ENCODE measurements at regions not wholly inside any gene's neighbourhood (a gene's known extent, or its start where the extent isn't known, plus 50 kb on each side); places are given as distances from the start of the nearest gene placed in this dataset.

DNA sequence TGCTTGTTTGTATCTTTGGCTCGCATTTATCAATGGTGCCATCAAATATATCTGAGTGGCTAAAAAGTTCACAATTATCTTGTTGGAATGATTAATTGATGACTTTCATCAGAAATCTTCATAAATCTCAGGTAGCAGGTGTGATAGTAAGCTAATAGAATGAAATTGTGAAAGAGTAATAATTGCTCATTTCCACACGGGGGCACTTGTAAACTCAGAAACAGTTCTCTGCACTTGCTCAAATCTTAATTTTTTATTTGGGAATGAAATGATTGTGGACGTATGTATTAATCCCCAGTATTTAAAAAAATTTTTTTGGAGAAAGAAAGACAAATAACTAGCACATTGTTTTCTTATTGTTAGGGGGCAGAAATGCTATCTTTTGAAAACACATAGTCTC is 132.8 kb downstream of the DTHD1 start:
- Histone ChIP-seq H3K4me3 (no peak overlapping the region), H3K27me3 (no peaks in the 10 kb centered on the region), H3K27ac (no peak overlapping the region), H3K36me3 (replicated peaks in 1 of 2) (no peaks in the 10 kb centered on the region), H3K9me3 (replicated peaks in 1 of 3) (no peaks in the 10 kb centered on the region), H3K4me1 (replicated peaks in 1 of 2) (no peaks in the 10 kb centered on the region)
- intact Hi-C loops (cut with DNase I) = loop anchor here in 1 of 2 donors (5.0 kb wide), 1 partner anchor 978 kb away; no protein-coding TSS in a partner anchor
- DNase-seq = no peak
- no peak for TF ChIP-seq POLR2A (IDR thresholded peaks at IDR 0.05)
- TF ChIP-seq, protein P1, sequence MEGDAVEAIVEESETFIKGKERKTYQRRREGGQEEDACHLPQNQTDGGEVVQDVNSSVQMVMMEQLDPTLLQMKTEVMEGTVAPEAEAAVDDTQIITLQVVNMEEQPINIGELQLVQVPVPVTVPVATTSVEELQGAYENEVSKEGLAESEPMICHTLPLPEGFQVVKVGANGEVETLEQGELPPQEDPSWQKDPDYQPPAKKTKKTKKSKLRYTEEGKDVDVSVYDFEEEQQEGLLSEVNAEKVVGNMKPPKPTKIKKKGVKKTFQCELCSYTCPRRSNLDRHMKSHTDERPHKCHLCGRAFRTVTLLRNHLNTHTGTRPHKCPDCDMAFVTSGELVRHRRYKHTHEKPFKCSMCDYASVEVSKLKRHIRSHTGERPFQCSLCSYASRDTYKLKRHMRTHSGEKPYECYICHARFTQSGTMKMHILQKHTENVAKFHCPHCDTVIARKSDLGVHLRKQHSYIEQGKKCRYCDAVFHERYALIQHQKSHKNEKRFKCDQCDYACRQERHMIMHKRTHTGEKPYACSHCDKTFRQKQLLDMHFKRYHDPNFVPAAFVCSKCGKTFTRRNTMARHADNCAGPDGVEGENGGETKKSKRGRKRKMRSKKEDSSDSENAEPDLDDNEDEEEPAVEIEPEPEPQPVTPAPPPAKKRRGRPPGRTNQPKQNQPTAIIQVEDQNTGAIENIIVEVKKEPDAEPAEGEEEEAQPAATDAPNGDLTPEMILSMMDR (IDR thresholded peaks at IDR 0.05) = peak; percentile 20 to 52 (median 38)
- WGBS, 4 donors = 24 to 31% (median 25%) methylated on average over 3 of the region's 3 CpGs

GRCh38 chr4:36417146-36417545 is 135.7 kb downstream of the DTHD1 start:
- TF ChIP-seq, protein P1 (IDR thresholded peaks at IDR 0.05) = no peak
- no peak for TF ChIP-seq POLR2A (IDR thresholded peaks at IDR 0.05)
- DNase-seq = no peak
- Histone ChIP-seq H3K4me1 (replicated peaks in 1 of 2) (no peaks in the 10 kb centered on the region), H3K36me3 (replicated peaks in 1 of 2) (no peaks in the 10 kb centered on the region), H3K27ac (no peak overlapping the region), H3K4me3 (no peak overlapping the region), H3K9me3 (replicated peaks in 1 of 3) (no peaks in the 10 kb centered on the region), H3K27me3 (no peaks in the 10 kb centered on the region)
- intact Hi-C loops (cut with DNase I) = no loop called here
- 74 to 86% (median 81%) methylated on average over 12 of the region's 12 CpGs for WGBS, 4 donors

DNA sequence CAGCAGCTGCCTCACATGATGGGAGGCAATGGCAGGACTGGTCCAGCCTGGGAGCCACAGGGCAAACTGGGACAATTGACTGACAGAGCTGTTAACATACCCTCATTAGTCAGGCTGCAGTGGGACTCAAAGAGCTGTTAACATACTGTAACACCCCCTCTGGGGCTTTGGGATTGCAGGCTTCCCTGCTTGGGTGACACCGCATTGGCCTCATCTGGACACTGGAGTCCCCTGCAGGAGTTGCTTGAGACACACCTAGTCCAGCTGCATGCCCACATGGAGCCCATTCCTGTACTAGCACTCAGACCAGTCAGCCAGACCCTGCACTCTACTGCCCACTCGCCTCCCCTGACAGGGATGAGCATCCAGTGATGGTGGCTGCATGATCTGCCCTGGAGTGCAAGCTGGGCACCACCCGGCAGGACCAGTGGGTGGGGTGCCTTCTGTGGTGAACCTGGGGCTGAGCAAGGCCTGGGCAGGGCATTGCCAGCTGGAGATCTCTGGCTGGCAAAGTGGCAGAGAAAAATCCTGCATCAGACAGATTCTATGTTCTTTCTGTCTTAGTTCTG is 138.8 kb downstream of the DTHD1 start:
- 79 to 88% (median 85%) methylated on average over 1 to 3 of the region's 3 CpGs for WGBS, 4 donors
- no peak for DNase-seq
- intact Hi-C loops (cut with DNase I) = no loop called here
- H3K27ac ChIP-seq = no peak overlapping the region
- no peak overlapping the region for H3K4me3 ChIP-seq
- H3K9me3 ChIP-seq (replicated peaks in 1 of 3) = no peaks in the 10 kb centered on the region
- TF ChIP-seq, protein P1 (IDR thresholded peaks at IDR 0.05) = no peak
- TF ChIP-seq POLR2A (IDR thresholded peaks at IDR 0.05) = no peak
- no peaks in the 10 kb centered on the region for H3K27me3 ChIP-seq
- H3K4me1 ChIP-seq (replicated peaks in 1 of 2) = no peaks in the 10 kb centered on the region
- no peaks in the 10 kb centered on the region for H3K36me3 ChIP-seq (replicated peaks in 1 of 2)

DNA sequence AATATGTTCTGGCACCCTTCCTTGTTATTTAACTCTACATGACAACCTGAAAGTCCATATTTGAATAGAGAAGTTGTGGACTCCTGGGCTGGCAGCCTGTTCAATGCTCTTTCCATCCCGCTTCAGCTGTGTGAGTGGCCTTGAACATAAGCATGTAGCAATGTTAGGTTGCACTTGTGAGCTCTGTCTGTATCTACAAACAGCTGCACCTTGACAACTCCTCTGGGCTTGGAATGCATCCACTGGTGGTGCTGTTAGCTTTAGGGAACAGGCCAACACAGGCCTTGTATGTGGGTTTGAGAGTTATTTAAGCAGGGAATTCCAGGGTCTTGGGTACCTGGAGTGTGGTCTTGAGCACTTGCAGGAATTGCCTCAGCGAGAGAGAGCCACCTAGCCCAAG is 141.2 kb downstream of the DTHD1 start:
- Histone ChIP-seq H3K4me1 (replicated peaks in 1 of 2) (no peaks in the 10 kb centered on the region), H3K27ac (no peak overlapping the region), H3K4me3 (no peak overlapping the region), H3K36me3 (replicated peaks in 1 of 2) (no peaks in the 10 kb centered on the region), H3K27me3 (no peaks in the 10 kb centered on the region), H3K9me3 (replicated peaks in 1 of 3) (no peaks in the 10 kb centered on the region)
- 83 to 93% (median 89%) methylated on average over 2 of the region's 2 CpGs for WGBS, 4 donors
- intact Hi-C loops (cut with DNase I) = no loop called here
- no peak for DNase-seq
- TF ChIP-seq, protein P1 (IDR thresholded peaks at IDR 0.05) = no peak
- no peak for TF ChIP-seq POLR2A (IDR thresholded peaks at IDR 0.05)
